Stimulated activated CD8-positive, alpha-beta memory T cell treated with anti-CD3 and anti-CD28 coated beads, Interleukin-2, amount 100 ng/mL, for 1 hour (primary cell): ENCODE measurements at regions not wholly inside any gene's neighbourhood (a gene's known extent, or its start where the extent isn't known, plus 50 kb on each side); places are given as distances from the start of the nearest gene placed in this dataset.

Experiments used
- DNase-seq, 2 donors: peaks; one replicate each; pipeline ENCODE4 v3.0.0-alpha.2; 2020; ENCODE audit warnings: low read depth in 2 of 2

- no peak for DNase-seq
Observed at GRCh38 chr5:18037718-18038117, 403.5 kb downstream of the TAF11L14 start.

GRCh38 chr5:18043344-18043743 lies 409.1 kb downstream of the TAF11L14 start:
- no peak for DNase-seq

DNA sequence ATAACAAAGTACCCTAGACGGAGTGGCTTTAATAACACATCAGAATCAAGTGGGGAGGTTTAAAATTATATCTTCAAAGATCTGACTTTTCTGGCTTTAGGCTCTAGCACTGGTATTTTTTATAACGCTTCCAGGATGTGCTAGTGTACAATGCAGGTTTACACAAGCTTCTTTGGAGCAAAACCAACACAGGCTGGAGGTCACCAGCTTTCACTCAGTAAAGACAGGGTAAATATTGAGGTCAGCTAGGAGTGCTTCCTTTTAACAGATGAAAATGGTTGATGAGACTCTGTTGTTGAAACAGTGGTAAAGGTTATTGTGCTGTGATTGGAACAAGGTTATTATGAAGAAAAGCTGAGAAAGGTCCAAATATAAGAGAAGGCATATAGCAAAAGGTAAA lies 414.2 kb downstream of the TAF11L14 start:
- DNase-seq = no peak

DNA sequence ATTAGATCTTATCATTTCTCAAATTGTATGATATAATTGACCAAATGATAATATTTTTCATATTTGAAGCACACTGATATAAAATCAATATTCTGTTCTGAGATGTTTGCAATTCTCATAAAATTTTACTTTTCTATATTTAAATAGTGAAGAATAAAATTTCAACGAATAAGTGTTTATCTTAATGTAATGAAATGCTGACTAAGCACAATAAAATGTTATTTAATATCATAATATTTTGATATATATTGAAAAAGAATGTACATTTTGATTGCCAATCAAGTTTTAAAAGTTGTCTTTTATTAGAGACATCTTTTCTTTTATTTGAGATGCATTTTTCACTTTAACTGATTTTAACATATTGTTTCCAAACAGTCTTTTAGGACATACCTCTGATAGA lies 416.1 kb downstream of the TAF11L14 start:
- DNase-seq = no peak

DNA sequence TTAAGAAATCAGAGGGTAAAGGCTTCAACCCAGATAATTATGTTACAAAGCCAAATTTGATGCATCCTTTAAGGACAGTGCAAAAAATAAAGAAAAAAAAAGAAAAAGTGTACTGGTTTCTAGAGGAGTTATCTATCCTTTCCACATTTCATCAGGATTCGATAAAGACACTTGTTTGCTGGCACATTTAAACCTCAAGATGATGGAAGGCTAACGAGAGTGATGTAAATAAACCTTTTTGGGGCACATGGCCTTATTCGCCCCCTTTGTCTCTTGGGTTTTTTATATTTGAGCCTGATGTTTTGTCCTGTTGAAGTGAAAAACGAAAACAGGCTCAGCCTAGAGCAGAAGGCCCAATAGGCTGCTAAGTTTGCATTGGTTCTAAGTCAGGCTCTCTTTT lies 416.5 kb downstream of the TAF11L14 start:
- no peak for DNase-seq

DNA sequence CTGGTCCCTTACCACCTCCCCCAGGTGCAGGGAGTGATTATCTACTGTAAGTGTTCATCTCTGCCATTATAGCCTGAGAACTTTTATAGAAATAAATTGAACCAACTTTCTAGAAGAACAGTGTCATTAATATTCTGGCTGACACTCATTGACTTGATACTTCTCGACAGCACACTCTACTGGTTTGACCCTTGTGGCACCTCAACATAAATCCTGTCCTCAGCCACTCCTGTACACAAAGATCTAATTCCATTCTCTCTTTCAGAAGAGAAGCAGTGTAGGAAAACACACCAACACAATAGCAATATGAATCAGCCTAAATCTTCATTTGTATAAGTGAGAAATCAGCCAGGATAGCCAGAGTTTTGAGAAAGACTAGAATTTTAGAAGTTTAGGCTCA lies 417.7 kb downstream of the TAF11L14 start:
- DNase-seq = no peak

DNA sequence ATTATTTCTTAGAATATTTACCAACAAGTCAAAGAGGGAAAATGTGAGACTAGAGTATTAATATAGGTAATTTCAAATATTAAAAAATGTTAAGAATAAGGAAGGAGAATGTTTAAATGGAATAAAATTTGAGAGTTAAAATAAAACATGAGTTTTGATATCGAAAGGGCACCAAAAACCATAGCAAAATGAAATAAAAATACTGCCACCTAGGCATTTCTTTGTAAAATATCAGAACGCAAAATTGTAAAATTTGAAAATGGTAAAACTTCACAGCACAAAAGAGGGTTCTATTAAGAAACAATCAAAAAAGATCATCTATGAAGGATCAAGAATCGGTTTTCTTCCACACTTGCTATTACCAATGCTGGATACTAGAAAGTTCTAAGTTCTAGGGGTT lies 418.3 kb downstream of the TAF11L14 start:
- DNase-seq = no peak

DNA sequence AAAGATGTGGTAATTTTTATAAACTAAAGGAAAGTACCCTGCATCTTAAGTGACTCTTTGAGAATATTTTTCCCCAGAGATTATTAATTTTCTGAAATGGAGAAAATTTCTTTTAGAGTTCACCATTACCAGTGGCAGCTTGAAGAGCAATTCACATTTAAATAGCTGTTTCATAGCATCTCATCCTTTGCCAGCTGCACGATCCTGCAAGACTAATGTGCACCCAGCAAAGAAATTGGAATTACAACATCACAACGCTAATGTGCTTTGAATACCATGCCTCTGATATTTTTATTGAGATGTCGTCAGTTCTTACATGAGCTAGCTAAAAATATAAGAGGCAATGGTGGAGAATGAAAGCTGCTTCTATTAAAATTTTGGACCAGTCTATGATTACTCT lies 423.5 kb downstream of the TAF11L14 start:
- no peak for DNase-seq

GRCh38 chr5:18067615-18068014 lies 433.4 kb downstream of the TAF11L14 start:
- DNase-seq = no peak

DNA sequence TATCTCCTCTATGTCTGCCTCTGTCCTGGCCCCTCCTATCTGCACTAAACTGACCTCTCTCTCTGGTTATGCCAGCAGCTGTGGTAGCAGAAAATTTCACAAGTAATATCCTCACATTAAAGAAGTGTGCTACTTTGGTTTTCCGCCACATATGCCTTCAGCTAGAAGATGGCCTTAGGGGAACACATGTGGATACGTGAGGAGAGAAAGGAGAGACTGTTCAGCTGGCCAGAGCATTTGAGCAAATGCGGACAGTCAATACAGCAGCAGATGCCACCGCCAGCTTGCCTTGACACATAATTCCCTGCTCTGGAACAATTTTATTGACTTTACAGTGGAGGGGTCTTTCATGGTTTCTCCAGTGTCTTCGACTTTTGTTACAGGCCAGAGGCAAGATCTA lies 434.6 kb downstream of the TAF11L14 start:
- no peak for DNase-seq

GRCh38 chr5:18069790-18070189 lies 435.5 kb downstream of the TAF11L14 start:
- DNase-seq = no peak

GRCh38 chr5:18072600-18072999 lies 438.3 kb downstream of the TAF11L14 start:
- no peak for DNase-seq

DNA sequence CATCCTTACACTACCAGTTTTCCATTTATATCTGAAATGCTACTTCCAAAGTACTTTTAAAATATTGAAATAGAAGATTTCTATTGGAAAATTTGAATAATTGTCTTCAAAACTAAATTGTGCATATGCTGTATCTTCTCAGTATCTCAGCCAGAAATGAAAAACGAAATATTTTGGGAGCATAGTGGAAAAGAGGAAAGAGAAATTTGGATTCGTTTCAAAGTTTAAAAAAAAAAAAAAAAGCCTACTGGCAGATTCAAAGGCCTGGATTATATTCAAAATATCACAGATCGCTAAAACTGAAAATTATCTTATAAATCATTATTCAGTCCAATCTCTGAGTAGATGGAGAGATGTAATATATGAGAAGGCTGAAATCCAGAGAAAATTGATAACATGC lies 440.7 kb downstream of the TAF11L14 start:
- DNase-seq = no peak

- DNase-seq = no peak
Observed at GRCh38 chr5:18078157-18078556, 443.9 kb downstream of the TAF11L14 start.

GRCh38 chr5:18079831-18080230 lies 445.6 kb downstream of the TAF11L14 start:
- no peak for DNase-seq

DNA sequence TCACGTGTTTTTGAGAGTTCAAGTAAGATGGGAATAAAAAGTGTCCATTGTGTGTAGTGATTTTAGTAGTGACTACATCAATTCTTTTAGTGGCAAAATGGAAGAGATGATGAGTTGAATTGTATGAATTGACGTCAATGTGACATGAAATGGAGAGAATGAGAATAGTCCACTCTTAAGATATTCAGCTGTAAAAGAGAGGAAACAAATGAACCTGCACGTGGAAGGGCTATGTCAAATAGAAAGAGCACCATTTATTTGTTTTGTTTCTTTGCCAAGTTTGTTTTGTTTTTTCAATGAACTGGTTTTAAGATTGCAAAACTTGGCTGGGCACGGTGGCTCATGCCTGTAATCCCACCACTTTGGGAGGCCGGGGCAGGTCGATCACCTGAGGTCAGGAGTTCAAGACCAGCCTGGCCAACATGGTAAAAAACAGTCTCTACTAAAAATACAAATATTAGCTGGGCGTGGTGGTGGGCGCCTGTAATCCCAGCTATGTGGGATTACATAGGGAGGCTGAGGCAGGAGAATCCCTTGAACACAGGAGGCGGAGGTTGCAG lies 453.8 kb downstream of the TAF11L14 start:
- no peak for DNase-seq

- no peak for DNase-seq
Observed at GRCh38 chr5:18090177-18090576, 455.9 kb downstream of the TAF11L14 start.

DNA sequence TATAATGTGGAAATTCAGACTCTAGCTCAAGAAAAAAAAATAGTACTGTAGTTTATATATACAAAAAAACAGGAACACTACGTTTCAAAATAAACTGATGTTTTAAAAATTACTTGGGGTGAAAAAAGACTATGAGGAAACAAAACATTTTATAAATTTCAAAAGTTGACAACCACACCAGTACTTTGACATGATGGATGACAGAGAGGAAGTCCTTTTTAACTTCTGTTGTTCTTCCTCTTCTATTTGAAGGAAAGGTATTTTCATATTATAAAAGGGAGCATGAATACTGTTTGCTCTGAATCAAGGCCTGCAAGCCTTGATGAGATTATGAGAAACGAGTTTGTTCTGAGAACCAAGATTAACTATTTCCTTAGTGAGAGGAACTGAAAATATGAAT lies 456.9 kb downstream of the TAF11L14 start:
- no peak for DNase-seq

- no peak for DNase-seq
Observed at GRCh38 chr5:18091758-18092157, 457.5 kb downstream of the TAF11L14 start.

GRCh38 chr5:18095061-18095460 lies 460.8 kb downstream of the TAF11L14 start:
- DNase-seq = no peak

DNA sequence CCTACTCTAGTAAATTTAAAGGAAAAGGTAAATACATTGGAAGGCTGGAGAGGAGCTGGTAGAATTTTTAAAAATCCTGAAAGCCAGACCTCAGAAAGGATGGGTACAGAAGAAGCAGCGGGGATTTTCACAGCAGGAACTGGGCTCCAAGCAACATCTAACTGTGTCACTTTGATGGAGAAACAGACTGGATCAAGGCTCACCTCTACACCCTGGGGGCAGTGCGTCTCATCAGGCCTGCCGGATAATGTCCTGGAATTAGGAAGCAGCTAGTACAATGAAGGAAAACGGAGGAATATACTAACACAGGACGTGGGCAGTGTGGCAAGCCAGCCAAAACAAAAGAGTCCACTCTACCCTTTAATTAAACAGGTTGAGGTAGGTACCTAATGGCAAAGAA lies 463.6 kb downstream of the TAF11L14 start:
- DNase-seq = no peak

DNA sequence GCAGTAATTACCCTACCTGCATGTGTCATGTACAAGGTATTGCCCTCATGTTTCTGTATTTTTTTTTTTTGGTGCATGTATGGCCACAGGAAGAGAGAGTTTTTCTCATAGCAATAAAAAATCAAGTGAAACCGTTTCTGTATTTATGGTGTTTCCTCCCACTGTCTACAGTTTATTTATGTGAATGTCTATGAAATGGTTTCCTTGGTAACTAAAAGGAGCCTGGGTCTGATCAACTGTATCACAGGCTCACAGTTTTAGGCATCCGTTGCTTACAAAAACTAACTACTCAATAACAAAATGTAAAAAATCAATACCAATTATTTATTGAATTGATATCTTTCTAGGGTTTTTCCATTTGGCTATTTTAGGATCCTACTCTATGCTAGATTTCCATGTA lies 464.4 kb downstream of the TAF11L14 start:
- DNase-seq = no peak

DNA sequence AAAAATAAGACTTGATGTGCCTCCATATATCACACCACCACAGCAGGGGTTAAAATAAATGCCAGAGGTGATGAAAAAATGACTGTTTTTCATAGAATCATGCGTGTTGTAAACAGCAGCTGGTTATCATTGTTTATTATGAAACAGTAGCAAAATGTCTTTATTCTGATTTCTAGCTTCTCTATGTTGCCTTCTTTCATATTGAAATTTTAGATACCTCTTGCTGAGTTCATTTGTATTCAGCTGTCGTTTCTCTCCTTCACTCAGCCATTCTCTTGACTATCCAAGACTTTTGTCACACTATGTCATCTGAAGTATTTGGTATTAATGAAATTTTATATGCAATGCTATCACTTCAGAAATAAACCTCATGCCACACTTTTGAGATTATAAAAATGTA lies 465.0 kb downstream of the TAF11L14 start:
- no peak for DNase-seq

DNA sequence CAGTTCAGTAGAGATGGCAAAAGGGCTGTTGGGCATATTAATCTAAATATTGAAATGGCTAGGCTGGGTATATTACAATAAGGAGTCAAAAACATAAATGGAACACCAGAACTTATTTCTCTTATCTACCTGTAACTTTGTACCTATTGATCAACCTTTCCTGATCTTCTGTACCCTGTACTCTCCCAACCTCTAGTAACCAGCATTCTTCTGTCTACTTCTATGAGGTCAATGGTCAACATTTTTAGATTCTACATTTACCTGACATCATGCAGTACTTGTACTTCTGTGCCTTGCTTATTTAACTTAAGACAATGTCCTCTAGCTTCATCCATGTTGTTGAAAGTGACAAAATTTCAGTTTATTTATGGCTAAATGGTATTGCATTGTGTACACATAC lies 467.3 kb downstream of the TAF11L14 start:
- DNase-seq = no peak

- no peak for DNase-seq
Observed at GRCh38 chr5:18102733-18103132, 468.5 kb downstream of the TAF11L14 start.
